ENCODE measurements at regions not wholly inside any gene's neighbourhood (a gene's known extent, or its start where the extent isn't known, plus 50 kb on each side); places are given as distances from the start of the nearest gene placed in this dataset.

GRCh38 chr6:143564484-143565017 is 53.0 kb upstream of the FUCA2 start:
- Histone ChIP-seq H3K27ac (ENCODE audit: insufficient read depth, low read depth, low read length) (no peak overlapping the region), H3K9me1 (replicated peaks; ENCODE audit: control insufficient read depth, extremely low read depth, insufficient read depth, low read length) (no peaks in the 10 kb centered on the region), H3K9me3 (replicated peaks; ENCODE audit: control insufficient read depth, insufficient read depth, low read length) (no peaks in the 10 kb centered on the region), H3K27me3 (ENCODE audit: control insufficient read depth in 2 of 2, insufficient read depth in 2 of 2, low read length in 2 of 2) (no peaks in the 10 kb centered on the region), H4K20me1 (replicated peaks; ENCODE audit: control insufficient read depth, extremely low read depth, insufficient read depth, low read length) (no peaks in the 10 kb centered on the region), H3K4me2 (ENCODE audit: insufficient read depth, low read length) (no peak overlapping the region), H3K4me3 (replicated peaks in 1 of 3; ENCODE audit: insufficient read depth in 1 of 3, low read depth in 1 of 3, low read length in 3 of 3) (no peak overlapping the region), H3K4me1 (ENCODE audit: control insufficient read depth, extremely low read depth, insufficient read depth, low read length) (no peaks in the 10 kb centered on the region), H3K79me2 (ENCODE audit: control insufficient read depth, insufficient read depth, low read length) (no peaks in the 10 kb centered on the region), H2AFZ (ENCODE audit: low read depth, low read length) (no peak overlapping the region), H3K36me3 (ENCODE audit: control insufficient read depth in 2 of 2, extremely low read depth in 1 of 2, insufficient read depth in 2 of 2, low read length in 2 of 2) (no peaks in the 10 kb centered on the region), H3K9ac (replicated peaks; ENCODE audit: extremely low read depth, insufficient read depth, low read length) (no peak overlapping the region)
- no peak for FAIRE-seq
- dilution Hi-C loops (cut with MboI; ENCODE audit: extremely low pct_ligation_motif_present, low sequenced_read_pairs), result no loop called here
- POLR2A ChIA-PET, result no interaction called here
- intact Hi-C loops (cut with micrococcal nuclease), result no loop called here
- TF ChIP-seq GATA2 (IDR thresholded peaks at IDR 0.05; ENCODE audit: insufficient read depth, insufficient read length, low read depth, low read length), result no peak
- no peak for TF ChIP-seq MYC (IDR thresholded peaks at IDR 0.05; ENCODE audit: low read depth, low read length)
- no peak for TF ChIP-seq POLR2AphosphoS5 (IDR thresholded peaks at IDR 0.05; ENCODE audit: insufficient read depth, low read depth, low read length)
- no peak for TF ChIP-seq JUN (IDR thresholded peaks at IDR 0.05; ENCODE audit: borderline replicate concordance, insufficient read depth, insufficient read length, low read depth)
- no peak for TF ChIP-seq FOS (IDR thresholded peaks at IDR 0.05; ENCODE audit: borderline replicate concordance, insufficient read depth, low read length)
- no peak for TF ChIP-seq POLR2A (IDR thresholded peaks at IDR 0.05; ENCODE audit: low read depth, low read length)
- no peak for TF ChIP-seq EZH2 (IDR thresholded peaks at IDR 0.05; ENCODE audit: borderline replicate concordance, low read depth, low read length, severe bottlenecking)
- no peak for TF ChIP-seq CTCF (IDR thresholded peaks at IDR 0.05; ENCODE audit: extremely low read depth in 1 of 2, insufficient read depth in 1 of 2, low read depth in 1 of 2, low read length in 2 of 2)
- no peak for TF ChIP-seq MAX (IDR thresholded peaks at IDR 0.05; ENCODE audit: insufficient read depth, insufficient read length)
- CTCF ChIA-PET, result no interaction called here
- no peak for DNase-seq (ENCODE audit: low read depth, low spot score)
- no TSS peak for BruUV-seq (replicated peaks)

Measured in endothelial cell of umbilical vein (primary cell).